GM12891 (cell line): ENCODE measurements at regions not wholly inside any gene's neighbourhood (a gene's known extent, or its start where the extent isn't known, plus 50 kb on each side); places are given as distances from the start of the nearest gene placed in this dataset.
A peak's percentile ranks its signal among the peaks of the same experiment; 100 is the strongest.

Experiments used
- DNase-seq: peaks from one replicate; pipeline ENCODE4 v3.0.0; 2011; ENCODE audit warnings: low spot score; ENCODE audit not compliant: insufficient read length
- FAIRE-seq: peaks from 2 replicates; lab custom pipeline; 2011; peaks lifted over from hg19 to GRCh38; lab: Jason Lieb, UNC
- PAX5 ChIP-seq: IDR thresholded peaks from 2 replicates; pipeline ENCODE4 v1.6.1; 2011; ENCODE audit warnings: low read length, moderate library complexity, mild to moderate bottlenecking; ENCODE audit not compliant: insufficient read depth, severe bottlenecking
- POLR2A ChIP-seq: IDR thresholded peaks from 2 replicates; pipeline ENCODE4 v1.6.1; 2011; ENCODE audit warnings: low read depth, low read length, control low read depth
- POLR2AphosphoS5 ChIP-seq: IDR thresholded peaks from 2 replicates; pipeline ENCODE4 v1.6.1; 2011; ENCODE audit warnings: low read depth, low read length, control low read depth
- POU2F2 ChIP-seq: IDR thresholded peaks from 2 replicates; pipeline ENCODE4 v1.6.1; 2011; ENCODE audit warnings: low read depth, mild to moderate bottlenecking, control low read depth, low read length, moderate library complexity
- SPI1 ChIP-seq: IDR thresholded peaks from 2 replicates; pipeline ENCODE4 v1.6.1; 2011; ENCODE audit warnings: low read depth, low read length, control low read depth
- TAF1 ChIP-seq: IDR thresholded peaks from 2 replicates; pipeline ENCODE4 v1.6.1; 2011; ENCODE audit warnings: low read depth, low read length, control low read depth

DNA sequence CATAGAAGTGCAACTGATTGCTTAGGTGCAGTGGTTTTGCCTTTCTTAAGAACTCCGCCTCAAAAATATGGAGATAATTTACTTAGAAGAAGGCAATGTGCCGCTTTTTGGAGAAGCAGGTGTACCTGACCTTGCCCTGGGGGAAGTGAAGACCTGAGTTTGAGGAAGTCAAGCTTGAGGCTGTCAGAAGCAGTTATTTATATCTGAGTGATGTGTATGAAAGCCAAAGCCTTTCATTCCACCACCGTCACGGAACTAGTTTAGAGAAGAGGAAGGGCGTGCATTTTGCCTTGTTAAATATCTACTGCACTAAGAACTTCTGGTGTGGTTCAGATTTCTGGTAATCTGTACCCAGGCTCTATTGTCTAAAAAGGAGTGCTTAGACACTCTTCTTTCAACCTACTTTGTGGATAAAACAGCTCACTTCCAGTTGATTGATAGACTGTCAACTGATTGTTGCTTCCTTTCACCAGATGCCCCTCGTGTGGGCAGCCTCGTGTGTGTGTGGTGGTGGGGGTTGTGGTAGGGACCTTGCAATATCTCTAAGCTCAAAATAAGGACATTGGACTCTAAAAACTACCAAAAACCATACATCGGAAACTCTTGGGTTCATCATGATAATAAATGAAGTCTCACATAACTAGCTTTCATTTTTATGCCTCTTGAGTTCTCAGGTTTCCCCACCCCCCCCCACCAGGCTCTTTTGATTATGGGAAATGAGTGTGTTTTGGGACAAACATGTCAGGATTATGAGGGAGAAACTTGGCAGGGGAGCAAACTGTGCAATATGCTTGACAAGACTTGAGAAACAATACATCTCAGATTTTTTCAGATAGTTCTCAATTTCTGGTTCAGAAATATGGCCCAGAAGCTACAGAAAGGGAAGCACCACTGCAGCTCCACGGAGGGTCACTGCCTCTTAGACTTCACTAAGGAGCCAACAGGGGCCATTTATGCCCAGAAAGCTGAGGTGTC is 78.6 kb downstream of the ARF6 start:
- TF ChIP-seq PAX5 (no peak), TAF1 (peak; percentile 49), SPI1 (peak; percentile 96), POU2F2 (no peak), POLR2AphosphoS5 (peak; percentile 64), POLR2A (peak; percentile 11)
- peak; percentile 29 for DNase-seq
- FAIRE-seq: peak; percentile 92

- TF ChIP-seq POLR2A: no peak
- DNase-seq (no peak), FAIRE-seq (no peak)
Observed at GRCh38 chr14:49972131-49972671, 79.3 kb downstream of the ARF6 start.

GRCh38 chr14:49972823-49973222 is 79.9 kb downstream of the ARF6 start:
- no peak for FAIRE-seq
- no peak for TF ChIP-seq PAX5
- TF ChIP-seq POLR2AphosphoS5: no peak
- TF ChIP-seq POU2F2: no peak
- no peak for TF ChIP-seq POLR2A
- TF ChIP-seq SPI1: no peak
- no peak for TF ChIP-seq TAF1

GRCh38 chr14:49975276-49975675 is 82.4 kb downstream of the ARF6 start:
- FAIRE-seq (no peak), DNase-seq (no peak)
- no peak for TF ChIP-seq PAX5
- TF ChIP-seq POLR2AphosphoS5: no peak
- TF ChIP-seq POLR2A: no peak
- TF ChIP-seq SPI1: no peak
- TF ChIP-seq POU2F2: no peak
- no peak for TF ChIP-seq TAF1

More at GRCh38 chr14:49972823-49973222, 79.9 kb downstream of the ARF6 start:
- no peak for DNase-seq

- TF ChIP-seq POLR2AphosphoS5 (no peak), PAX5 (no peak)
- FAIRE-seq (no peak), DNase-seq (no peak)
Observed at GRCh38 chr14:49975799-49976198, 82.9 kb downstream of the ARF6 start.

DNA sequence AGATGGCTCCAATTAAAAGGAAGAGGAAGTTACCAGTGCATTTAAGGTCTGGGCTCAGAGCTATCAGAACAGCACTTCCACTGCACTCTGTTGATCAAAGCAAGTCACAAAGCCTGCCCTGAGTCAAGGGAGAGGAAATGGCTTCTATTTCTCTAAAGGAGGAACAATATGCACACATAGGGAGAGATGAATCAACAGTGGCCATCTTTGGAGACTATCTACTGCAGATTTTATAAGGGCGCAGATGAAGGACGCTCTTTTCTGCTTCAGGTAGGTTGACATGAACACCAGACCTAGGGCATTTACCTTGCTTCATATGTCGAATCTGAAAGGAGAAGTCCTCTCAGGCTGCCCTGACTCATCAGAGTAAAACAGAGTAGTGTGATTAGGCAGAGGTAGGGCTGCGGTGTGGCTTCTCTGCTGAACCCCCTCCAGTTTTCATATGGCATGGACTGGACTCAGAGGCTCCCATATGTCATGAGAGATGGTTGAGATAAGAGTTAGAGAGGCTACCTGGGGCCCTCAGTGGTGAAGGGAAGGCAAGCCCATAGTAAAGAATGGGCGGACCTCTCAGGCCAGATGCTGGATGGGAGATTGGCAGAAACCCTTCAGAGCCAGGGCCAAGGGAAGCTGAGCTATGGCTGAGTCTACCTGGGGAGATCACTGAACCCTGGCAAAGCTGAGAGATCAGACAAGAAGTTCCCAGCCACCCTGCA is 84.4 kb downstream of the ARF6 start:
- TF ChIP-seq POLR2A: 0 out of 2 replicates have a peak, but pooled peaks have one; percentile 35
- no peak for TF ChIP-seq POLR2AphosphoS5
- peak; percentile 80 for TF ChIP-seq SPI1
- DNase-seq: peak; percentile 32
- FAIRE-seq: peak; percentile 89

DNA sequence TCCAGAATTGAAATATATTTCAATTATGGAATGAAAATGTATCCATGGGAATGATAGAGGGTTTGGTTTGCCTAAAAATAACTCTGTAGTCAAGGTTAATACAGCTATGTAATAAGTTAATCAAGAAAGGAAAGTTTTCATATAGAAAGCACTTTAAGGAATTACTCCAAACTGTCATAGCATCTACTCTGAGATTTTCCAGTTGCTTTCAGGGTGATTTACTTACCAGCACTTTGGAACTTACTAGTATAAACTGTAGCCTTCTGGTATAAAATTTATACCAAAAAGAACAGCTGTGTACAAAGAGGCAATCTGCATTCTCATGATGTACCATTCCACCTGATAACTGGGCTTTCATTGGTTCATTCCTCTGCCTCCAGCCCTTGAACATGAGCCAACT is 87.1 kb downstream of the ARF6 start:
- no peak for DNase-seq
- no peak for FAIRE-seq
- TF ChIP-seq SPI1 (no peak), TAF1 (no peak), PAX5 (no peak), POLR2A (no peak), POU2F2 (no peak), POLR2AphosphoS5 (no peak)

GRCh38 chr14:49982082-49982481 is 89.2 kb downstream of the ARF6 start:
- DNase-seq (no peak), FAIRE-seq (no peak)
- TF ChIP-seq SPI1: no peak
- TF ChIP-seq POLR2A: no peak
- no peak for TF ChIP-seq PAX5
- TF ChIP-seq TAF1: no peak
- TF ChIP-seq POLR2AphosphoS5: no peak
- no peak for TF ChIP-seq POU2F2

DNA sequence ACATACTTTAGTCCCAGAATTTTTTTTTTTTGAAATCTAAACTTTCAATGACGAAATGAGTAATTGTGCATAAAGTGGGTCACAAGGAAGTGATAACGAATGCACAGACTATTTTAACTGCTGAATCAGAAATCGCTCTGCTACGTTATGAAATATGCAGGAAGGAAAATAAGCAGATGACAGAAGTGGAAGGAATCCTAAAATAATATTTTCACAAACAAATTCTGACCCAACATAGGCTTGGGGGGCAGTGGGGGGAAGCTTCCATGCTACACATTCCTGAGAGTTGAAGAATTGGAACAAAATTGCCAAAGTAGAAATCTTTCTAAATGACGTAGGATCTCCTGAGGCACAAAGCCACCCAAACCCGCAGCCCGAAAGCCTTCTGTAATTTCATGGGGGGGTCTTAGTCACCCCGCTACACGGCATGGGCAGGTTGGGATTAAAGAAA is 89.6 kb downstream of the ARF6 start:
- TF ChIP-seq POU2F2: no peak
- no peak for FAIRE-seq

GRCh38 chr14:49984424-49984823 is 91.5 kb downstream of the ARF6 start:
- DNase-seq (no peak), FAIRE-seq (no peak)
- TF ChIP-seq POU2F2: no peak
- TF ChIP-seq PAX5: no peak
- no peak for TF ChIP-seq POLR2A

More for the DNA sequence above, 89.6 kb downstream of the ARF6 start:
- no peak for DNase-seq
